ENCODE measurements at regions not wholly inside any gene's neighbourhood (a gene's known extent, or its start where the extent isn't known, plus 50 kb on each side); places are given as distances from the start of the nearest gene placed in this dataset.

DNA sequence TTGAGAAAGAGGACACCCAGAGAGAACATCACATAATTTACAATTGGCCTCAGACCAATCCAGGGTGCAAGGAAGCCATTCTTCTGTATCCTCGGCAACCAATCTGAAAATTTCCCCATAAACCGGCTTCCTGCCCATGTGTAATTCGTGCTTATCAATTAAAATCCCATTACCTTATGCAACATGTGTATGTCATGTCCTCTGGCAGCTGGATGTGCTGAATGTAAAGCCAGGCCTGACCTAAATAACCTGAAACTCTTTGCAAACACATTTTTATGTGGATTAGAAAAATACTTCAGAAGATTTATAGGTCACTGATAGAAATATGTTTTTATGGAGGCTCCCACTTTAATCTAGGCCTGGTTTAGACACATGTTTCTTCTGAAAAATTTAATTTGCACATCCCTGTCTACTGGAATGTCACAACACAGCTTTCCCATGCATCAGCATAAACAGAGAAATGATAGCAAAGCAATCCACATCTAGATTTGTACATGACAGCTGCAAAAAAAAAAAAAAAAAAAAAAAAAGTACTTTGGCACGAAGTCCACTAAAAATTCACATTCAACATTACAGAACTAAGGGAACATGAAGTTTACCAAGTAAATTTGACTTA, 69.4 kb upstream of the SAMSN1 start:
- TF ChIP-seq, protein P1, sequence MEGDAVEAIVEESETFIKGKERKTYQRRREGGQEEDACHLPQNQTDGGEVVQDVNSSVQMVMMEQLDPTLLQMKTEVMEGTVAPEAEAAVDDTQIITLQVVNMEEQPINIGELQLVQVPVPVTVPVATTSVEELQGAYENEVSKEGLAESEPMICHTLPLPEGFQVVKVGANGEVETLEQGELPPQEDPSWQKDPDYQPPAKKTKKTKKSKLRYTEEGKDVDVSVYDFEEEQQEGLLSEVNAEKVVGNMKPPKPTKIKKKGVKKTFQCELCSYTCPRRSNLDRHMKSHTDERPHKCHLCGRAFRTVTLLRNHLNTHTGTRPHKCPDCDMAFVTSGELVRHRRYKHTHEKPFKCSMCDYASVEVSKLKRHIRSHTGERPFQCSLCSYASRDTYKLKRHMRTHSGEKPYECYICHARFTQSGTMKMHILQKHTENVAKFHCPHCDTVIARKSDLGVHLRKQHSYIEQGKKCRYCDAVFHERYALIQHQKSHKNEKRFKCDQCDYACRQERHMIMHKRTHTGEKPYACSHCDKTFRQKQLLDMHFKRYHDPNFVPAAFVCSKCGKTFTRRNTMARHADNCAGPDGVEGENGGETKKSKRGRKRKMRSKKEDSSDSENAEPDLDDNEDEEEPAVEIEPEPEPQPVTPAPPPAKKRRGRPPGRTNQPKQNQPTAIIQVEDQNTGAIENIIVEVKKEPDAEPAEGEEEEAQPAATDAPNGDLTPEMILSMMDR (conservative IDR thresholded peaks at IDR 0.05), result no peak
- TF ChIP-seq EZH2 (IDR thresholded peaks at IDR 0.05; ENCODE audit: low read depth), result no peak
